ENCODE measurements at regions not wholly inside any gene's neighbourhood (a gene's known extent, or its start where the extent isn't known, plus 50 kb on each side); places are given as distances from the start of the nearest gene placed in this dataset.

- POLR2A ChIA-PET = no interaction called here
- CTCF ChIA-PET = interaction anchor here (1.0 to 5.1 kb wide), 3 partner anchors 11 to 354 kb away, joined by 3 to 91 read pairs (median 3); no protein-coding TSS in a partner anchor
- no peak for DNase-seq (ENCODE audit: low read depth, low spot score)
- H3K4me3 ChIP-seq (ENCODE audit: low read depth, low read length) = no peak overlapping the region
- TF ChIP-seq CTCF (IDR thresholded peaks at IDR 0.05; ENCODE audit: insufficient read depth, low read length, missing control alignments) = no peak
These were observed 66.0 kb upstream of the DNAH14 start for GRCh38 chr1:224863486-224863885.

- ChIA-PET CTCF (interaction anchor here (1.3 to 5.1 kb wide), 2 partner anchors 12 to 219 kb away, joined by 3 to 91 read pairs; no protein-coding TSS in a partner anchor), POLR2A (no interaction called here)
- DNase-seq (ENCODE audit: low read depth, low spot score) = no peak
- TF ChIP-seq CTCF (IDR thresholded peaks at IDR 0.05; ENCODE audit: insufficient read depth, low read length, missing control alignments) = no peak
- H3K4me3 ChIP-seq (ENCODE audit: low read depth, low read length) = no peak overlapping the region
These were observed 65.5 kb upstream of the DNAH14 start for GRCh38 chr1:224864006-224864405.

- H3K4me3 ChIP-seq (ENCODE audit: low read depth, low read length) = no peak overlapping the region
- DNase-seq (ENCODE audit: low read depth, low spot score) = no peak
- no peak for TF ChIP-seq CTCF (IDR thresholded peaks at IDR 0.05; ENCODE audit: insufficient read depth, low read length, missing control alignments)
- ChIA-PET POLR2A (no interaction called here), CTCF (interaction anchor here (1.3 to 1.6 kb wide), 3 partner anchors 10 to 14 kb away, joined by 3 to 6 read pairs (median 4); no protein-coding TSS in a partner anchor)
These were observed 64.0 kb upstream of the DNAH14 start for GRCh38 chr1:224865510-224865909.

GRCh38 chr1:224866940-224867339 is 62.5 kb upstream of the DNAH14 start:
- ChIA-PET CTCF (interaction anchor here (1.4 kb wide), 2 partner anchors 11 to 56 kb away, joined by 3 read pairs; no protein-coding TSS in a partner anchor), POLR2A (no interaction called here)
- no peak overlapping the region for H3K4me3 ChIP-seq (ENCODE audit: low read depth, low read length)
- no peak for DNase-seq (ENCODE audit: low read depth, low spot score)
- TF ChIP-seq CTCF (IDR thresholded peaks at IDR 0.05; ENCODE audit: insufficient read depth, low read length, missing control alignments) = no peak

- CTCF ChIA-PET = interaction anchor here (1.5 kb wide), 1 partner anchor 15 kb away, joined by 4 read pairs; no protein-coding TSS in a partner anchor
- no peak for DNase-seq (ENCODE audit: low read depth, low spot score)
These were observed 61.8 kb upstream of the DNAH14 start for GRCh38 chr1:224867715-224868114.

More at GRCh38 chr1:224867715-224868114, 61.8 kb upstream of the DNAH14 start:
- no peak for TF ChIP-seq CTCF (IDR thresholded peaks at IDR 0.05; ENCODE audit: insufficient read depth, low read length, missing control alignments)
- H3K4me3 ChIP-seq (ENCODE audit: low read depth, low read length) = no peak overlapping the region
- POLR2A ChIA-PET = no interaction called here

Data from AG04449 (cell line).